ENCODE measurements at regions not wholly inside any gene's neighbourhood (a gene's known extent, or its start where the extent isn't known, plus 50 kb on each side); places are given as distances from the start of the nearest gene placed in this dataset.

GRCh38 chr15:62482785-62483429, 317.8 kb upstream of the C2CD4B start:
- TF ChIP-seq POLR2A (IDR thresholded peaks at IDR 0.05) = no peak
- TF ChIP-seq, protein P1, sequence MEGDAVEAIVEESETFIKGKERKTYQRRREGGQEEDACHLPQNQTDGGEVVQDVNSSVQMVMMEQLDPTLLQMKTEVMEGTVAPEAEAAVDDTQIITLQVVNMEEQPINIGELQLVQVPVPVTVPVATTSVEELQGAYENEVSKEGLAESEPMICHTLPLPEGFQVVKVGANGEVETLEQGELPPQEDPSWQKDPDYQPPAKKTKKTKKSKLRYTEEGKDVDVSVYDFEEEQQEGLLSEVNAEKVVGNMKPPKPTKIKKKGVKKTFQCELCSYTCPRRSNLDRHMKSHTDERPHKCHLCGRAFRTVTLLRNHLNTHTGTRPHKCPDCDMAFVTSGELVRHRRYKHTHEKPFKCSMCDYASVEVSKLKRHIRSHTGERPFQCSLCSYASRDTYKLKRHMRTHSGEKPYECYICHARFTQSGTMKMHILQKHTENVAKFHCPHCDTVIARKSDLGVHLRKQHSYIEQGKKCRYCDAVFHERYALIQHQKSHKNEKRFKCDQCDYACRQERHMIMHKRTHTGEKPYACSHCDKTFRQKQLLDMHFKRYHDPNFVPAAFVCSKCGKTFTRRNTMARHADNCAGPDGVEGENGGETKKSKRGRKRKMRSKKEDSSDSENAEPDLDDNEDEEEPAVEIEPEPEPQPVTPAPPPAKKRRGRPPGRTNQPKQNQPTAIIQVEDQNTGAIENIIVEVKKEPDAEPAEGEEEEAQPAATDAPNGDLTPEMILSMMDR (IDR thresholded peaks at IDR 0.05) = peak in 3 of 12 donors; percentile 20 to 38 (median 23)

Data from heart left ventricle (tissue), 13 donors.